Kidney tubule cell (primary cell): ENCODE measurements at regions not wholly inside any gene's neighbourhood (a gene's known extent, or its start where the extent isn't known, plus 50 kb on each side); places are given as distances from the start of the nearest gene placed in this dataset.
"Not testable (repeated sequence)": the region's sequence is repeated elsewhere in the genome, so short reads cannot be mapped to it uniquely, and the experiment has no call there.

ENCODE experiments used
- DNase-seq: peaks from one replicate; pipeline ENCODE4 v3.0.0-alpha.2; 2018; ENCODE audit warnings: low spot score

- DNase-seq, result not testable (repeated sequence)
These were observed 111.6 kb downstream of the CRLF3 start for GRCh38 chr17:30712859-30713258.

GRCh38 chr17:30711626-30712507 lies 112.6 kb downstream of the CRLF3 start:
- not testable (repeated sequence) for DNase-seq

GRCh38 chr17:30711176-30711575 lies 113.3 kb downstream of the CRLF3 start:
- not testable (repeated sequence) for DNase-seq

GRCh38 chr17:30710276-30711088 lies 114.0 kb downstream of the CRLF3 start:
- not testable (repeated sequence) for DNase-seq

- not testable (repeated sequence) for DNase-seq
These were observed 114.8 kb downstream of the CRLF3 start for GRCh38 chr17:30709561-30710275.

- not testable (repeated sequence) for DNase-seq
These were observed 115.4 kb downstream of the CRLF3 start for GRCh38 chr17:30709096-30709495.

- DNase-seq, result peak; percentile 92
These were observed 116.0 kb downstream of the CRLF3 start for GRCh38 chr17:30708241-30709078.

- DNase-seq, result not testable (repeated sequence)
These were observed 116.7 kb downstream of the CRLF3 start for GRCh38 chr17:30707724-30708240.

- peak; percentile 36 for DNase-seq
These were observed 117.8 kb downstream of the CRLF3 start for GRCh38 chr17:30706461-30707335.

- not testable (repeated sequence) for DNase-seq
These were observed 118.5 kb downstream of the CRLF3 start for GRCh38 chr17:30706004-30706403.

GRCh38 chr17:30701498-30701989 lies 122.9 kb downstream of the CRLF3 start:
- DNase-seq, result no peak

GRCh38 chr17:30700833-30701232 lies 123.7 kb downstream of the CRLF3 start:
- DNase-seq, result not testable (repeated sequence)

GRCh38 chr17:30697619-30698460 lies 126.7 kb downstream of the CRLF3 start:
- peak; percentile 79 for DNase-seq

GRCh38 chr17:30696234-30696633 lies 128.3 kb downstream of the CRLF3 start:
- no peak for DNase-seq

GRCh38 chr17:30695265-30695811 lies 129.2 kb downstream of the CRLF3 start:
- peak; percentile 21 for DNase-seq

- peak; percentile 42 for DNase-seq
These were observed 130.7 kb downstream of the CRLF3 start for GRCh38 chr17:30693772-30694171.

GRCh38 chr17:30689266-30690000 lies 135.1 kb downstream of the CRLF3 start:
- DNase-seq, result not testable (repeated sequence)
